ENCODE measurements at regions not wholly inside any gene's neighbourhood (a gene's known extent, or its start where the extent isn't known, plus 50 kb on each side); places are given as distances from the start of the nearest gene placed in this dataset.

- no peak overlapping the region for H3K4me3 ChIP-seq (ENCODE audit: low read length)
- no peak for TF ChIP-seq ZNF274 (IDR thresholded peaks at IDR 0.05; ENCODE audit: low read depth, low read length)
These were observed 1158.9 kb upstream of the CELF2 start for GRCh38 chr10:9858816-9859215.

- TF ChIP-seq ZNF274 (IDR thresholded peaks at IDR 0.05; ENCODE audit: low read depth, low read length) = no peak
- H3K4me3 ChIP-seq (ENCODE audit: low read length) = no peak overlapping the region
These were observed 1157.6 kb upstream of the CELF2 start for GRCh38 chr10:9860045-9860444.

DNA sequence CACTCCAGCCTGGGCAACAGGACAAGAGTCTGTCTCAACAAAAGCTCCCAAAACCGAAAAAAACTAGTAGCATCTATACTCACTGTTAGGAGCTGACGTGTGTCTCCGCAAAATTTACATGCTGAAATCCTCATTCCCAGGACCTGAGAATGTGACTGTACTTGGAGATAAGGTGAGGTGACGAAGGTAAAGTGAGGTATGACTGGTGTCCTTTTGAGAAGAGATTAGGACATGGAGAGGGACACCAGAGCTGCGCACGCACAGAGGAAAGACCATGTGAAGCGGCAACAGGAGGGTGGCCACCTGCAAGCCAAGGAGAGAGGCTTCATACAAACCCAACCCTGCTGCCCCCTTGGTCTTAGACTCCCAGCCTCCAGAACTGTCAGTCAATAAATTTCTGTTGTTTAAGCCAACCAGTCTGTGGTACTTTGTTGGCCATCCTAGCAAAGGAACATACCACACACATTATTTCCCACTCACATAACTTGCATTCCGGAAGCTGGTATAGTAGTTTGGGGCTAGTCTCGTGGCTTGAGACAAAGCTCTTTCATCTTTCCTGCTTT lies 1154.0 kb upstream of the CELF2 start:
- H3K4me3 ChIP-seq (ENCODE audit: low read length) = no peak overlapping the region
- TF ChIP-seq ZNF274 (IDR thresholded peaks at IDR 0.05; ENCODE audit: low read depth, low read length) = no peak

DNA sequence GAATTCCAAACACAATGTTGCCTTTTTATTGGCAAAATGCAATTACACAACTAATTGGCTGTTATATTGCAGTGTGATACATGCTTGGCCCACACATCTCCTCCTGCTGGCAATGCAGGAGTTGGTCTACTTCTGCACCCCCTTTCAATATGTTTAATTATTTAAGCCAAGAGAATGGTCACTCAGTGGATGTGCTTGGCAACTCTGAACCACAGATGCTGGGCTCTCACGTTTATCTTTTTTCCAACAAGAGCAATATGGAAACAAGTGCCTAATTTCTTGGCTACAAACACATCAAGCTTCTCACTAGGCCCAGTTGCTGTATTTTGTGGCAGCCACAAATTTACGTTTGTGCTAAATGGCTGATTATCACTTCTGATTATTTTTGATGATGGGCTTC lies 1149.2 kb upstream of the CELF2 start:
- TF ChIP-seq ZNF274 (IDR thresholded peaks at IDR 0.05; ENCODE audit: low read depth, low read length) = no peak
- H3K4me3 ChIP-seq (ENCODE audit: low read length) = no peak overlapping the region

- no peak overlapping the region for H3K4me3 ChIP-seq (ENCODE audit: low read length)
- no peak for TF ChIP-seq ZNF274 (IDR thresholded peaks at IDR 0.05; ENCODE audit: low read depth, low read length)
These were observed 1148.5 kb upstream of the CELF2 start for GRCh38 chr10:9869205-9869604.

GRCh38 chr10:9869606-9870176 lies 1148.0 kb upstream of the CELF2 start:
- H3K4me3 ChIP-seq (ENCODE audit: low read length) = no peak overlapping the region
- TF ChIP-seq ZNF274 (IDR thresholded peaks at IDR 0.05; ENCODE audit: low read depth, low read length) = no peak

DNA sequence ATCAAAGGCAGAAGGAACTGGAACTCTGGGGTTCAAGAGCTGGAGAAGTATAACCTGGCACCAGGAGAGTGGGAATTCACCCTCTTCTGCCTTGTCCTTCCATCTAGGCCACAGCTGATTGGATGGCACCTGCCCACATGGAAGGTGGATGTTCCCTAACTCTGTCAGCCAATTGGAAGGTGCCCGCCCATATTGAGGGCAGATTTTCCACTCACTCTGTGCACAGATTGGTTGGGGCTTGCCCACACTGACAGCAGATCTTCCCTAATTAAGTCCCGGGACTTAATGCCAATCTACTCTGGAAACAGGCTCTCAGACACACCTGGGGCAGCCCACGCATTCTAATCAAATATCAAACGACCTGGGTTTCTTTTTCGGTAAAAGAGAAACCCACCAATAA lies 1142.3 kb upstream of the CELF2 start:
- no peak overlapping the region for H3K4me3 ChIP-seq (ENCODE audit: low read length)
- no peak for TF ChIP-seq ZNF274 (IDR thresholded peaks at IDR 0.05; ENCODE audit: low read depth, low read length)

DNA sequence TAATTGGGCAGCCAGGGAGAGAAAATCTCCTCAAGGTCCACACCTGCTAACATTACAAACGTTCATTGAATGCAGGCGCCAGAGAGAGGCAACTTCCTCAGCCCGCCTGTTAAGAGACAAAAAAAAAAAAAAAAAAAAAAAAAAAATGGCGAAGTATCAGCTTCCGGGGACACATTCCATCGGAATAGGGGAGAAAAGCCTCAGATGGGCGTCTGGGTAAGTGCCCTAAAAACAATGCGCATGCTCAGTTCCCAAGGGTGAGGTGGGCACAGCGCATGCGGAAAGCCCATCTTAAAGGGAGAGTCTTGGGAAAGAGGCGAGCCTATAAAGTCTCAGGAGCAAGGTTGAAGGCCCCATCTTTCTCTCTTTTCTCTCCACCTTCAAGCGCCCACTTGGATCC lies 1139.7 kb upstream of the CELF2 start:
- no peak for TF ChIP-seq ZNF274 (IDR thresholded peaks at IDR 0.05; ENCODE audit: low read depth, low read length)
- no peak overlapping the region for H3K4me3 ChIP-seq (ENCODE audit: low read length)

DNA sequence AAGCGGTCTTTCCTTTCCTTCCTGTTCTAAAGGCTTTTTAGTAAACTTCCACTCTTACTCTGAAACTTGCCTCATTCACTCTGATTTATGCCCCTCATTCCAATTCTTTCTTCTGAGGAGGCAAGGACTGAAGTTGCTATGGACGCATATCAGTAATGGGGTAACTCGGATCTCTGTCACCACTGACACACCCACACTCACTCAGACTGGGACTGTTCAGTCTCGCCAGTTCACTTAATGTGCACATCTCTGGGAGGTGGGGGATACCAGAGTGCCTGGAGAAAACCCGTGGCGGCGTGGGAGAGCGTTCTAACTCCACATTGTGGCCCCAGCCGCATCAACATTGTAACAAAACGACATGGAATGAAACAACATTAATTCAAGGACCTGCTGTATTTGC lies 1139.3 kb upstream of the CELF2 start:
- TF ChIP-seq ZNF274 (IDR thresholded peaks at IDR 0.05; ENCODE audit: low read depth, low read length) = no peak
- H3K4me3 ChIP-seq (ENCODE audit: low read length) = no peak overlapping the region

GRCh38 chr10:9885761-9886160 lies 1131.9 kb upstream of the CELF2 start:
- no peak for TF ChIP-seq ZNF274 (IDR thresholded peaks at IDR 0.05; ENCODE audit: low read depth, low read length)

GRCh38 chr10:9886772-9887171 lies 1130.9 kb upstream of the CELF2 start:
- TF ChIP-seq ZNF274 (IDR thresholded peaks at IDR 0.05; ENCODE audit: low read depth, low read length) = no peak
- H3K4me3 ChIP-seq (ENCODE audit: low read length) = no peak overlapping the region

More at GRCh38 chr10:9885761-9886160, 1131.9 kb upstream of the CELF2 start:
- H3K4me3 ChIP-seq (ENCODE audit: low read length) = no peak overlapping the region

GRCh38 chr10:9895453-9895852 lies 1122.2 kb upstream of the CELF2 start:
- no peak overlapping the region for H3K4me3 ChIP-seq (ENCODE audit: low read length)
- no peak for TF ChIP-seq ZNF274 (IDR thresholded peaks at IDR 0.05; ENCODE audit: low read depth, low read length)

- no peak overlapping the region for H3K4me3 ChIP-seq (ENCODE audit: low read length)
- no peak for TF ChIP-seq ZNF274 (IDR thresholded peaks at IDR 0.05; ENCODE audit: low read depth, low read length)
These were observed 1121.7 kb upstream of the CELF2 start for GRCh38 chr10:9895981-9896380.

GRCh38 chr10:9898633-9899395 lies 1118.9 kb upstream of the CELF2 start:
- no peak for TF ChIP-seq ZNF274 (IDR thresholded peaks at IDR 0.05; ENCODE audit: low read depth, low read length)
- no peak overlapping the region for H3K4me3 ChIP-seq (ENCODE audit: low read length)

DNA sequence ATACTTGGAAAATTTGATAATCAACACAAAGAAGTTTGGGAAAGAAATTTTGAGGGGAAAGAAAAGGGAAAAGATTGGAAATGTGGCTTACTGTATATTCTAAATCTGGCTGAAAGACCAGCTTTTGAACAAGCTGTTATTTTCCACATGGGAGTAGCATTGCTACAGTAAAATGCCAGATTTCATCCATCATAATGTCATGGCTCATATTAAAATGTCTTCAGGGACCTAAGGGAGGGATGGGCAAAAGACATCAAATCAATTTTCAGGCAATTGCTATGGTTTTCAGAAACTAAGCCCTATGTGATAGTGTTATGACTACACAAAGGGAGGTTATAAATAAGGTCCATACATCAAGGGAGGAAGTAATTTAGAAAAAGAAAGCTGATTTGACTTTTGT lies 1116.9 kb upstream of the CELF2 start:
- TF ChIP-seq ZNF274 (IDR thresholded peaks at IDR 0.05; ENCODE audit: low read depth, low read length) = no peak
- no peak overlapping the region for H3K4me3 ChIP-seq (ENCODE audit: low read length)

All from GM08714 (cell line).